Astrocyte (in vitro differentiated cells and primary cell): ENCODE measurements at regions not wholly inside any gene's neighbourhood (a gene's known extent, or its start where the extent isn't known, plus 50 kb on each side); places are given as distances from the start of the nearest gene placed in this dataset.

Experiments used
- CTCF ChIP-seq: IDR thresholded peaks from 2 replicates; pipeline ENCODE4 v1.5.1; 2011; ENCODE audit warnings: low read depth, mild to moderate bottlenecking, inconsistent platforms, low read length, moderate library complexity; ENCODE audit not compliant: insufficient read depth
- EZH2 ChIP-seq: IDR thresholded peaks from 2 replicates; pipeline ENCODE4 v1.6.1; 2012; ENCODE audit warnings: mild to moderate bottlenecking, low read length, inconsistent platforms; ENCODE audit not compliant: insufficient read depth

- TF ChIP-seq CTCF (no peak), EZH2 (no peak)
Observed at GRCh38 chr5:136780518-136780917, 415.2 kb upstream of the TRPC7 start.
